ENCODE measurements at regions not wholly inside any gene's neighbourhood (a gene's known extent, or its start where the extent isn't known, plus 50 kb on each side); places are given as distances from the start of the nearest gene placed in this dataset.

DNA sequence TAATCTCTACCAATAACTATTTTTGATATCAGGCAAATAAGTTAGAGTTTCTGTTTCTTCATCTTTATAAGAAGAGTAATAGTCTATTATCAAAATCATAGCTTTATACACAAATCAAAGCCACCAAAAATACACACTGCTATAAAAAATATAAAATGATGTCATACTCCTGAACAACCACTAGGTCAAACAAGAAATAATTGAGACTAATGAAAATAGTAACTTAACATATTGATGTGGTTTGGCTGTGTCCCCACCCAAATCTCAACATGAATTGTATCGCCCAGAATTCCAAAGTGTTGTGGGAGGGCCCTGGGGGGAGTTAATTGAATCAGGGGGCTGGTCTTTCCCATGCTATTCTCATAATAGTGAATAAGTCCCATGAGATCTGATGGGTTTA lies 2277.5 kb downstream of the ARAP2 start:
- Histone ChIP-seq H3K36me3 (ENCODE audit: control insufficient read depth, insufficient read depth, low read length) (no peaks in the 10 kb centered on the region), H3K27ac (ENCODE audit: low read length) (no peak overlapping the region), H3K4me3 (ENCODE audit: low read depth in 2 of 2, low read length in 2 of 2) (no peak overlapping the region), H3K27me3 (ENCODE audit: control insufficient read depth, insufficient read depth, low read length) (no peaks in the 10 kb centered on the region), H3K4me1 (ENCODE audit: control insufficient read depth, insufficient read depth, low read length) (no peaks in the 10 kb centered on the region), H3K9me3 (ENCODE audit: control insufficient read depth, insufficient read depth, low read depth, low read length) (no peaks in the 10 kb centered on the region)
- intact Hi-C loops (cut with micrococcal nuclease; ENCODE audit: unreplicated experiment) (no loop called here), in situ Hi-C loops (cut with HindIII; ENCODE audit: low pct_unique_long_range_greater_than_20kb, low sequenced_read_pairs) (no loop called here)
- BruUV-seq (replicated peaks): no TSS peak
- TF ChIP-seq, protein P1, sequence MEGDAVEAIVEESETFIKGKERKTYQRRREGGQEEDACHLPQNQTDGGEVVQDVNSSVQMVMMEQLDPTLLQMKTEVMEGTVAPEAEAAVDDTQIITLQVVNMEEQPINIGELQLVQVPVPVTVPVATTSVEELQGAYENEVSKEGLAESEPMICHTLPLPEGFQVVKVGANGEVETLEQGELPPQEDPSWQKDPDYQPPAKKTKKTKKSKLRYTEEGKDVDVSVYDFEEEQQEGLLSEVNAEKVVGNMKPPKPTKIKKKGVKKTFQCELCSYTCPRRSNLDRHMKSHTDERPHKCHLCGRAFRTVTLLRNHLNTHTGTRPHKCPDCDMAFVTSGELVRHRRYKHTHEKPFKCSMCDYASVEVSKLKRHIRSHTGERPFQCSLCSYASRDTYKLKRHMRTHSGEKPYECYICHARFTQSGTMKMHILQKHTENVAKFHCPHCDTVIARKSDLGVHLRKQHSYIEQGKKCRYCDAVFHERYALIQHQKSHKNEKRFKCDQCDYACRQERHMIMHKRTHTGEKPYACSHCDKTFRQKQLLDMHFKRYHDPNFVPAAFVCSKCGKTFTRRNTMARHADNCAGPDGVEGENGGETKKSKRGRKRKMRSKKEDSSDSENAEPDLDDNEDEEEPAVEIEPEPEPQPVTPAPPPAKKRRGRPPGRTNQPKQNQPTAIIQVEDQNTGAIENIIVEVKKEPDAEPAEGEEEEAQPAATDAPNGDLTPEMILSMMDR (IDR thresholded peaks at IDR 0.05): no peak
- TF ChIP-seq POLR2AphosphoS5 (IDR thresholded peaks at IDR 0.05; ENCODE audit: low read depth, low read length) (no peak), TCF7L2 (IDR thresholded peaks at IDR 0.05; ENCODE audit: low read depth, low read length) (no peak), SIN3A (IDR thresholded peaks at IDR 0.05; ENCODE audit: borderline replicate concordance, insufficient read depth, low read depth, low read length) (no peak)
- TF ChIP-seq, protein P2, sequence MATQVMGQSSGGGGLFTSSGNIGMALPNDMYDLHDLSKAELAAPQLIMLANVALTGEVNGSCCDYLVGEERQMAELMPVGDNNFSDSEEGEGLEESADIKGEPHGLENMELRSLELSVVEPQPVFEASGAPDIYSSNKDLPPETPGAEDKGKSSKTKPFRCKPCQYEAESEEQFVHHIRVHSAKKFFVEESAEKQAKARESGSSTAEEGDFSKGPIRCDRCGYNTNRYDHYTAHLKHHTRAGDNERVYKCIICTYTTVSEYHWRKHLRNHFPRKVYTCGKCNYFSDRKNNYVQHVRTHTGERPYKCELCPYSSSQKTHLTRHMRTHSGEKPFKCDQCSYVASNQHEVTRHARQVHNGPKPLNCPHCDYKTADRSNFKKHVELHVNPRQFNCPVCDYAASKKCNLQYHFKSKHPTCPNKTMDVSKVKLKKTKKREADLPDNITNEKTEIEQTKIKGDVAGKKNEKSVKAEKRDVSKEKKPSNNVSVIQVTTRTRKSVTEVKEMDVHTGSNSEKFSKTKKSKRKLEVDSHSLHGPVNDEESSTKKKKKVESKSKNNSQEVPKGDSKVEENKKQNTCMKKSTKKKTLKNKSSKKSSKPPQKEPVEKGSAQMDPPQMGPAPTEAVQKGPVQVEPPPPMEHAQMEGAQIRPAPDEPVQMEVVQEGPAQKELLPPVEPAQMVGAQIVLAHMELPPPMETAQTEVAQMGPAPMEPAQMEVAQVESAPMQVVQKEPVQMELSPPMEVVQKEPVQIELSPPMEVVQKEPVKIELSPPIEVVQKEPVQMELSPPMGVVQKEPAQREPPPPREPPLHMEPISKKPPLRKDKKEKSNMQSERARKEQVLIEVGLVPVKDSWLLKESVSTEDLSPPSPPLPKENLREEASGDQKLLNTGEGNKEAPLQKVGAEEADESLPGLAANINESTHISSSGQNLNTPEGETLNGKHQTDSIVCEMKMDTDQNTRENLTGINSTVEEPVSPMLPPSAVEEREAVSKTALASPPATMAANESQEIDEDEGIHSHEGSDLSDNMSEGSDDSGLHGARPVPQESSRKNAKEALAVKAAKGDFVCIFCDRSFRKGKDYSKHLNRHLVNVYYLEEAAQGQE (IDR thresholded peaks at IDR 0.05; ENCODE audit: insufficient read depth in 1 of 2, low read depth in 2 of 2, low read length in 1 of 2): no peak
- ChIA-PET POLR2A (no interaction called here), CTCF (no interaction called here)
- DNase-seq (ENCODE audit: low read depth, low spot score) (no peak), ATAC-seq (no peak)

DNA sequence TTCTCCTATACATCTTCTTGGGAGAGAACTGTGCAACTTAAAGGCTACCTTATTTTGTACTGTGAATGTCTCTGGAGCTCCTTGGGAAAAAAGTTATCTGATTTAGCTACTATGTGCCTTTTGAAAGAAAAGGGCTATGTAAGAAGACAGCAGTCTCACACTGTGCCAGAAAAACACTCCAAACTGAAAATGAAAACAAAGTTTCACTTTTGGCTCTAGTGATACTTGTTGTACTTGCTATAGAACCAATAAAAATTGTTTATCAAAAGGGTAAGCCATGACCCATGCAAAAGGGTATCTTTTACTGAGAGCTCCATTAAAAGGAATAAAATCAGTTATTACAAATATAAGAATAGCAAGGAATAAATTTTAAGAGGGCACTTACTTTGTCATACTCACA lies 2270.0 kb downstream of the ARAP2 start:
- in situ Hi-C loops (cut with HindIII; ENCODE audit: low pct_unique_long_range_greater_than_20kb, low sequenced_read_pairs): no loop called here
- TF ChIP-seq, protein P2 (IDR thresholded peaks at IDR 0.05; ENCODE audit: insufficient read depth in 1 of 2, low read depth in 2 of 2, low read length in 1 of 2): no peak
- TF ChIP-seq, protein P1 (IDR thresholded peaks at IDR 0.05): no peak
- TF ChIP-seq TCF7L2 (IDR thresholded peaks at IDR 0.05; ENCODE audit: low read depth, low read length) (no peak), POLR2AphosphoS5 (IDR thresholded peaks at IDR 0.05; ENCODE audit: low read depth, low read length) (no peak), SIN3A (IDR thresholded peaks at IDR 0.05; ENCODE audit: borderline replicate concordance, insufficient read depth, low read depth, low read length) (no peak)
- CTCF ChIA-PET: no interaction called here

More for the DNA sequence above, 2270.0 kb downstream of the ARAP2 start:
- Histone ChIP-seq H3K27ac (ENCODE audit: low read length) (no peak overlapping the region), H3K27me3 (ENCODE audit: control insufficient read depth, insufficient read depth, low read length) (no peaks in the 10 kb centered on the region), H3K4me3 (ENCODE audit: low read depth in 2 of 2, low read length in 2 of 2) (no peak overlapping the region), H3K4me1 (ENCODE audit: control insufficient read depth, insufficient read depth, low read length) (no peaks in the 10 kb centered on the region), H3K9me3 (ENCODE audit: control insufficient read depth, insufficient read depth, low read depth, low read length) (no peaks in the 10 kb centered on the region), H3K36me3 (ENCODE audit: control insufficient read depth, insufficient read depth, low read length) (no peaks in the 10 kb centered on the region)
- DNase-seq (ENCODE audit: low read depth, low spot score) (no peak), ATAC-seq (no peak)
- POLR2A ChIA-PET: no interaction called here
- intact Hi-C loops (cut with micrococcal nuclease; ENCODE audit: unreplicated experiment): no loop called here
- BruUV-seq (replicated peaks): no TSS peak

Data from Panc1 (cell line).